CD14-positive monocyte (primary cell): ENCODE measurements at regions not wholly inside any gene's neighbourhood (a gene's known extent, or its start where the extent isn't known, plus 50 kb on each side); places are given as distances from the start of the nearest gene placed in this dataset.

Source experiments
- DNase-seq, 3 donors: peaks; one replicate each; pipeline ENCODE4 v3.0.0-alpha.2; 2011 to 2022
- H2AFZ ChIP-seq: 2 replicates; pipeline ENCODE4 v1.6.0; 2012; ENCODE audit warnings: mild to moderate bottlenecking, low read depth, low read length, inconsistent platforms; ENCODE audit not compliant: insufficient read depth, poor library complexity, severe bottlenecking
- H3K27ac ChIP-seq, 2 donors: 1 replicate in 1 of 2; 2 replicates in 1 of 2; pipeline ENCODE4 v1.5.1; 2012 to 2013; ENCODE audit warnings: low read length in 2 of 2, control low read depth in 1 of 2, inconsistent platforms in 1 of 2, low read depth in 1 of 2, mild to moderate bottlenecking in 1 of 2
- H3K27me3 ChIP-seq, 2 donors: one replicate each; pipeline versions ENCODE4 v1.6.0 to v1.6.1; 2011 to 2013; ENCODE audit warnings: low read length in 2 of 2; ENCODE audit not compliant: control insufficient read depth in 2 of 2, insufficient read depth in 2 of 2
- H3K36me3 ChIP-seq, 2 donors: replicated peaks in 1 of 2; 1 replicate in 1 of 2; 2 replicates in 1 of 2; pipeline versions ENCODE4 v1.5.1 to v1.6.1; 2012 to 2013; ENCODE audit warnings: low read length in 2 of 2, control low read depth in 1 of 2, inconsistent platforms in 1 of 2, mild to moderate bottlenecking in 1 of 2; ENCODE audit not compliant: insufficient read depth in 2 of 2, control insufficient read depth in 1 of 2
- H3K4me1 ChIP-seq, 2 donors: 1 replicate in 1 of 2; 2 replicates in 1 of 2; pipeline versions ENCODE4 v1.5.1 to v1.6.1; 2012 to 2013; ENCODE audit warnings: low read length in 2 of 2, control low read depth in 1 of 2, inconsistent platforms in 1 of 2, mild to moderate bottlenecking in 1 of 2, moderate library complexity in 1 of 2; ENCODE audit not compliant: insufficient read depth in 2 of 2, control insufficient read depth in 1 of 2
- H3K4me2 ChIP-seq: replicated peaks from 2 replicates; pipeline ENCODE3; 2012; ENCODE audit warnings: low read length, moderate library complexity, mild to moderate bottlenecking; ENCODE audit not compliant: poor library complexity, severe bottlenecking; ENCODE audit errors: extremely low read depth
- H3K4me3 ChIP-seq, 3 experiments: fragments of 200-600 bp in 1 of 3; sonication (generic) in 1 of 3; replicated peaks in 1 of 3; 1 replicate in 2 of 3; 2 replicates in 1 of 3; pipeline ENCODE4 v1.5.1; 2011 to 2013; ENCODE audit warnings: low read length in 3 of 3, mild to moderate bottlenecking in 3 of 3, control low read depth in 2 of 3, low read depth in 2 of 3, inconsistent platforms in 1 of 3, moderate library complexity in 1 of 3
- H3K79me2 ChIP-seq: 2 replicates; pipeline ENCODE4 v1.6.0; 2012; ENCODE audit warnings: mild to moderate bottlenecking, control low read depth, inconsistent platforms, low read length, moderate library complexity; ENCODE audit not compliant: insufficient read depth
- H3K9ac ChIP-seq: 2 replicates; pipeline ENCODE4 v1.6.0; 2017; ENCODE audit warnings: low read length, mild to moderate bottlenecking; ENCODE audit not compliant: insufficient read depth, poor library complexity, severe bottlenecking
- H3K9me3 ChIP-seq, 2 donors: replicated peaks in 1 of 2; 1 replicate in 1 of 2; 2 replicates in 1 of 2; pipeline versions ENCODE4 v1.5.1 to v1.6.1; 2012 to 2013; ENCODE audit warnings: low read length in 2 of 2, control low read depth in 1 of 2; ENCODE audit not compliant: control insufficient read depth in 1 of 2, insufficient read depth in 1 of 2
- H4K20me1 ChIP-seq: 2 replicates; pipeline ENCODE4 v1.6.0; 2012; ENCODE audit warnings: mild to moderate bottlenecking, low read length, control low read depth, moderate library complexity; ENCODE audit not compliant: insufficient read depth
- H3K27ac Mint-ChIP-seq, 7 donors: one replicate each; pipeline ENCODE4 v1.8.0; 2020; ENCODE audit warnings: mild to moderate bottlenecking in 7 of 7, mixed read lengths in 7 of 7, moderate library complexity in 6 of 7, inconsistent platforms in 2 of 7
- H3K27me3 Mint-ChIP-seq, 3 donors: one replicate each; pipeline ENCODE4 v1.8.0; 2021 to 2022; ENCODE audit warnings: low read depth in 3 of 3, mild to moderate bottlenecking in 3 of 3, mixed read lengths in 3 of 3, moderate library complexity in 3 of 3, inconsistent platforms in 1 of 3
- H3K36me3 Mint-ChIP-seq, 2 donors: one replicate each; pipeline ENCODE4 v1.8.0; 2020; ENCODE audit warnings: mixed read lengths in 2 of 2, inconsistent platforms in 1 of 2, mild to moderate bottlenecking in 1 of 2
- H3K4me1 Mint-ChIP-seq: one replicate; pipeline ENCODE4 v1.8.0; 2020; ENCODE audit warnings: mild to moderate bottlenecking, mixed read lengths
- H3K4me3 Mint-ChIP-seq, 2 donors: one replicate each; pipeline ENCODE4 v1.8.0; 2020; ENCODE audit warnings: mild to moderate bottlenecking in 2 of 2, mixed read lengths in 2 of 2, moderate library complexity in 1 of 2
- H3K9me3 Mint-ChIP-seq, 7 donors: one replicate each; pipeline ENCODE4 v1.8.0; 2020 to 2022; ENCODE audit warnings: mixed read lengths in 7 of 7, mild to moderate bottlenecking in 6 of 7, moderate library complexity in 6 of 7, inconsistent platforms in 2 of 7
- WGBS: methylation state at CpG from one replicate; pipeline ENCODE4 v1.1.5; 2013; ENCODE audit warnings: missing lambda C conversion rate; ENCODE audit not compliant: insufficient coverage; 5-methylcytosine and 5-hydroxymethylcytosine counted together
- intact Hi-C, 2 donors: fragments of 100-400 bp; cut with micrococcal nuclease; formaldehyde crosslinking; loops; one replicate each; pipeline versions ENCODE4 v1.15.0 to v1.15.1; 2023
- TF ChIP-seq, protein P1 (sequence below): fragments of 200-600 bp; IDR thresholded peaks from one replicate; pipeline ENCODE4 v1.8.0; 2022; ENCODE audit warnings: antibody characterized with exemption, mild to moderate bottlenecking

DNA sequence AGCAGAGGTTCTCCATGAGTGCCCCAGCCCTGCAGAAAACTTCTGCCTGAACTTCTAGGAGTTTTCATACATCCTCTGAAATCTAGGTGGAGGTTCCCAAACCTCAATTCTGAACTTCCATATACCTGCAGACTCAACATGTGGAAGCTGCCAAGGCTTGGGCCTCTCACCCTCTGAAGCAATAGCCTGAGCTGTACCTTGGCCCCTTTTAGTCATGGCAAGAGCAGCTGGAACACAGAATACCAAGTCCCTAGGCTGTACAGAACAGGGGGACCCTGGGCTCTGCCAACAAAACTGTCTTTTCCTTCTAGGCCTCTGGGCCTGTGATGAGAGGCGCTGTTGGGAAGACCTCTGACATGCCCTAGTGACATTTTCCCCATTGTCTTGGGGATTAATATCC is 494.3 kb upstream of the FOXG1 start:
- Histone ChIP-seq H2AFZ (no peak overlapping the region), H3K79me2 (no peaks in the 10 kb centered on the region), H3K4me3 (no peak overlapping the region), H3K9me3 (no peaks in the 10 kb centered on the region), H3K4me1 (no peaks in the 10 kb centered on the region), H3K9ac (no peak overlapping the region), H4K20me1 (no peaks in the 10 kb centered on the region), H3K36me3 (no peaks in the 10 kb centered on the region), H3K27ac (no peak overlapping the region), H3K27me3 (no peaks in the 10 kb centered on the region), H3K4me2 (no peak overlapping the region)
- H3K36me3 Mint-ChIP-seq = no peaks in the 10 kb centered on the region
- H3K9me3 Mint-ChIP-seq = peaks cover 0 to 13% (median 3%) of the 10 kb centered on the region in 7 donors
- DNase-seq = no peak
- H3K27me3 Mint-ChIP-seq = peaks cover 0 to 1% (median 0%) of the 10 kb centered on the region in 3 donors
- intact Hi-C loops = no loop called here
- no peaks in the 10 kb centered on the region for H3K4me1 Mint-ChIP-seq
- TF ChIP-seq, protein P1, sequence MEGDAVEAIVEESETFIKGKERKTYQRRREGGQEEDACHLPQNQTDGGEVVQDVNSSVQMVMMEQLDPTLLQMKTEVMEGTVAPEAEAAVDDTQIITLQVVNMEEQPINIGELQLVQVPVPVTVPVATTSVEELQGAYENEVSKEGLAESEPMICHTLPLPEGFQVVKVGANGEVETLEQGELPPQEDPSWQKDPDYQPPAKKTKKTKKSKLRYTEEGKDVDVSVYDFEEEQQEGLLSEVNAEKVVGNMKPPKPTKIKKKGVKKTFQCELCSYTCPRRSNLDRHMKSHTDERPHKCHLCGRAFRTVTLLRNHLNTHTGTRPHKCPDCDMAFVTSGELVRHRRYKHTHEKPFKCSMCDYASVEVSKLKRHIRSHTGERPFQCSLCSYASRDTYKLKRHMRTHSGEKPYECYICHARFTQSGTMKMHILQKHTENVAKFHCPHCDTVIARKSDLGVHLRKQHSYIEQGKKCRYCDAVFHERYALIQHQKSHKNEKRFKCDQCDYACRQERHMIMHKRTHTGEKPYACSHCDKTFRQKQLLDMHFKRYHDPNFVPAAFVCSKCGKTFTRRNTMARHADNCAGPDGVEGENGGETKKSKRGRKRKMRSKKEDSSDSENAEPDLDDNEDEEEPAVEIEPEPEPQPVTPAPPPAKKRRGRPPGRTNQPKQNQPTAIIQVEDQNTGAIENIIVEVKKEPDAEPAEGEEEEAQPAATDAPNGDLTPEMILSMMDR = no peak
- 71% methylated on average over 1 of the region's 1 CpG for WGBS
- no peak overlapping the region for H3K4me3 Mint-ChIP-seq
- no peak overlapping the region for H3K27ac Mint-ChIP-seq

DNA sequence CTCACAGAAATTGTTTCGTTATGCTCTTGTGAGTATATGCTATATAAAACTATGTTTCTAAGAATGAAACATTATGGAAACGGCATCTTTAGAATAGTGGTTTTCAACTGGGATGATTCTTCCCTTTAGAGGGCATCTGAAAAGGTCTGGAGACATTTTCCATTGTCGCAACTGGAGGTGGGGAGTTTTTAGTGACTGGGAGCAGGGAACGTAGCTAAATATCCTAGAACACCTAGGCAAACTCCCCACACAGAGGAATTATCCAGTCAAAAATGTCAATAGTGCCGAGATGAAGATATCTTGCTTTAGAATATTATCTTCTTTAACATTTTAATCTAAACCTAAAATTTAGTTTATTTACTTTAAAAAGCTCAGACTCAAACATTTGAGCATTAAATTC is 486.1 kb upstream of the FOXG1 start:
- no peaks in the 10 kb centered on the region for H3K9me3 Mint-ChIP-seq
- H3K9ac ChIP-seq = no peak overlapping the region
- no peaks in the 10 kb centered on the region for H3K4me1 Mint-ChIP-seq
- no peaks in the 10 kb centered on the region for H3K27me3 Mint-ChIP-seq
- intact Hi-C loops = no loop called here
- H3K36me3 ChIP-seq = no peaks in the 10 kb centered on the region
- H2AFZ ChIP-seq = no peak overlapping the region
- no peaks in the 10 kb centered on the region for H3K79me2 ChIP-seq
- H3K36me3 Mint-ChIP-seq = no peaks in the 10 kb centered on the region
- no peak overlapping the region for H3K4me3 ChIP-seq
- TF ChIP-seq, protein P1 = no peak
- H3K27ac Mint-ChIP-seq = no peak overlapping the region
- H3K4me1 ChIP-seq = no peaks in the 10 kb centered on the region
- H3K27me3 ChIP-seq = no peaks in the 10 kb centered on the region
- H3K27ac ChIP-seq = no peak overlapping the region
- no CpG with 5 or more reads among the region's 5 CpGs for WGBS
- DNase-seq = no peak
- no peaks in the 10 kb centered on the region for H4K20me1 ChIP-seq
- H3K4me3 Mint-ChIP-seq = no peak overlapping the region
- H3K4me2 ChIP-seq = no peak overlapping the region
- H3K9me3 ChIP-seq = no peaks in the 10 kb centered on the region
